ENCODE measurements at regions not wholly inside any gene's neighbourhood (a gene's known extent, or its start where the extent isn't known, plus 50 kb on each side); places are given as distances from the start of the nearest gene placed in this dataset.
"Not testable (repeated sequence)": the region's sequence is repeated elsewhere in the genome, so short reads cannot be mapped to it uniquely, and the experiment has no call there.

- DNase-seq = no peak
These were observed 124.8 kb upstream of the MAP1LC3B2 start for GRCh38 chr12:116434155-116435011.

GRCh38 chr12:116435984-116436383, 123.2 kb upstream of the MAP1LC3B2 start:
- DNase-seq = no peak

- no peak for DNase-seq
These were observed 122.5 kb upstream of the MAP1LC3B2 start for GRCh38 chr12:116436561-116437249.

- DNase-seq = no peak
These were observed 117.9 kb upstream of the MAP1LC3B2 start for GRCh38 chr12:116441292-116441691.

GRCh38 chr12:116442304-116442703, 116.9 kb upstream of the MAP1LC3B2 start:
- no peak for DNase-seq

- no peak for DNase-seq
These were observed 116.2 kb upstream of the MAP1LC3B2 start for GRCh38 chr12:116442946-116443345.

GRCh38 chr12:116443821-116444589, 115.2 kb upstream of the MAP1LC3B2 start:
- no peak for DNase-seq

GRCh38 chr12:116444590-116444943, 114.6 kb upstream of the MAP1LC3B2 start:
- no peak for DNase-seq

- DNase-seq = no peak
These were observed 110.9 kb upstream of the MAP1LC3B2 start for GRCh38 chr12:116448165-116448739.

- no peak for DNase-seq
These were observed 108.7 kb upstream of the MAP1LC3B2 start for GRCh38 chr12:116450406-116450910.

- not testable (repeated sequence) for DNase-seq
These were observed 106.2 kb upstream of the MAP1LC3B2 start for GRCh38 chr12:116452975-116453374.

- DNase-seq = no peak
These were observed 105.5 kb upstream of the MAP1LC3B2 start for GRCh38 chr12:116453631-116454030.

- DNase-seq = no peak
These were observed 105.1 kb upstream of the MAP1LC3B2 start for GRCh38 chr12:116454076-116454475.

- DNase-seq = no peak
These were observed 104.2 kb upstream of the MAP1LC3B2 start for GRCh38 chr12:116454950-116455447.

GRCh38 chr12:116455540-116456329, 103.4 kb upstream of the MAP1LC3B2 start:
- DNase-seq = no peak

GRCh38 chr12:116456330-116457082, 102.7 kb upstream of the MAP1LC3B2 start:
- DNase-seq = no peak

- no peak for DNase-seq
These were observed 100.7 kb upstream of the MAP1LC3B2 start for GRCh38 chr12:116458492-116458891.

- DNase-seq = no peak
These were observed 99.9 kb upstream of the MAP1LC3B2 start for GRCh38 chr12:116459011-116459875.

GRCh38 chr12:116459916-116460663, 99.1 kb upstream of the MAP1LC3B2 start:
- DNase-seq = no peak
